ENCODE measurements at regions not wholly inside any gene's neighbourhood (a gene's known extent, or its start where the extent isn't known, plus 50 kb on each side); places are given as distances from the start of the nearest gene placed in this dataset.

DNA sequence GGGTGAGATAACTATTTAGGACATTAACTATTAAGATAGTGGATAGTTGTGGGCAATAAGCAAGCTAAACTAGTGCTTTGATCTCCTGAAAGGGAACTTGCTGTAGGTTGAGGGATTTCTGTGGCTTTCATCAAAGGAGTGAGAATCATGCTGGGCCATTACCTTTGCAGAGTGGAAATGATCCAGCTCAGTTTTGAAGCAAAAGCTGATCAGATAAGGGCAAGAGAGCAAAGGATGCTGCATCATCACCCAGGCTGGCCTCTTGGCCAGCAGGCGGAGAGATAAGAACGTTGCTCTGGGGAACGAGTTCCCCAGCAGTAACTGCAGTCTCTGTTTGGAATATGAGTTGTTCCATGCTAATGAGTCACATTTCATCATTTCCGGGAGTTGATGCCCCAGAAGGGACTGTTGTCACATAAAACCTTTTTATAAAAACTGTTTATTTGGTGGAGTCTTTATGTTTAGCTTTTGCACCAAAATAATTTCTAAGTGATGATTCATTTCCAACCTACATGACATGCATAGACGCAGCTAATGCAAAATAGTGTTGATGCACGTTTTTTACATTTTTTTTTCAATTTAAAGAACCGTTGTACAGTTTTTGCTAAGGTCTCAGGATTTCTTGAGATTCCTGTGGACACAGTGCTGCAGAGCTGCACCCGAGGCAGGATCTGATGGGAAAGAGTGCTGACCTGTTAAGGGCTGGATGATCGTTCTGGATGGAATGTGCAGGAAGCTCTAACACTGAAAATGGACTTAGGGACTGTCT lies 99.3 kb downstream of the ACTBL2 start (continued):
- TF ChIP-seq ZNF24 (tag by site-specific recombination; IDR thresholded peaks at IDR 0.05): no peak
- no peak for TF ChIP-seq GLIS1 (tag by site-specific recombination; IDR thresholded peaks at IDR 0.05)
- TF ChIP-seq ZSCAN23 (tag by site-specific recombination; IDR thresholded peaks at IDR 0.05): no peak
- TF ChIP-seq, protein P1, sequence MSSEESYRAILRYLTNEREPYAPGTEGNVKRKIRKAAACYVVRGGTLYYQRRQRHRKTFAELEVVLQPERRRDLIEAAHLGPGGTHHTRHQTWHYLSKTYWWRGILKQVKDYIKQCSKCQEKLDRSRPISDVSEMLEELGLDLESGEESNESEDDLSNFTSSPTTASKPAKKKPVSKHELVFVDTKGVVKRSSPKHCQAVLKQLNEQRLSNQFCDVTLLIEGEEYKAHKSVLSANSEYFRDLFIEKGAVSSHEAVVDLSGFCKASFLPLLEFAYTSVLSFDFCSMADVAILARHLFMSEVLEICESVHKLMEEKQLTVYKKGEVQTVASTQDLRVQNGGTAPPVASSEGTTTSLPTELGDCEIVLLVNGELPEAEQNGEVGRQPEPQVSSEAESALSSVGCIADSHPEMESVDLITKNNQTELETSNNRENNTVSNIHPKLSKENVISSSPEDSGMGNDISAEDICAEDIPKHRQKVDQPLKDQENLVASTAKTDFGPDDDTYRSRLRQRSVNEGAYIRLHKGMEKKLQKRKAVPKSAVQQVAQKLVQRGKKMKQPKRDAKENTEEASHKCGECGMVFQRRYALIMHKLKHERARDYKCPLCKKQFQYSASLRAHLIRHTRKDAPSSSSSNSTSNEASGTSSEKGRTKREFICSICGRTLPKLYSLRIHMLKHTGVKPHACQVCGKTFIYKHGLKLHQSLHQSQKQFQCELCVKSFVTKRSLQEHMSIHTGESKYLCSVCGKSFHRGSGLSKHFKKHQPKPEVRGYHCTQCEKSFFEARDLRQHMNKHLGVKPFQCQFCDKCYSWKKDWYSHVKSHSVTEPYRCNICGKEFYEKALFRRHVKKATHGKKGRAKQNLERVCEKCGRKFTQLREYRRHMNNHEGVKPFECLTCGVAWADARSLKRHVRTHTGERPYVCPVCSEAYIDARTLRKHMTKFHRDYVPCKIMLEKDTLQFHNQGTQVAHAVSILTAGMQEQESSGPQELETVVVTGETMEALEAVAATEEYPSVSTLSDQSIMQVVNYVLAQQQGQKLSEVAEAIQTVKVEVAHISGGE (tag by site-specific recombination; conservative IDR thresholded peaks at IDR 0.05; ENCODE audit: low read depth): peak; percentile 46
- 0 out of 2 replicates have a peak, but pooled peaks have one; percentile 29 for TF ChIP-seq TCF7L2 (IDR thresholded peaks at IDR 0.05; ENCODE audit: borderline replicate concordance, low read depth, low read length)
- TF ChIP-seq ZNF521 (tag by site-specific recombination; IDR thresholded peaks at IDR 0.05): no peak
- 0 out of 2 replicates have a peak, but pooled peaks have one; percentile 18 for TF ChIP-seq ZEB2 (tag by site-specific recombination; IDR thresholded peaks at IDR 0.05)
- TF ChIP-seq, protein P2, sequence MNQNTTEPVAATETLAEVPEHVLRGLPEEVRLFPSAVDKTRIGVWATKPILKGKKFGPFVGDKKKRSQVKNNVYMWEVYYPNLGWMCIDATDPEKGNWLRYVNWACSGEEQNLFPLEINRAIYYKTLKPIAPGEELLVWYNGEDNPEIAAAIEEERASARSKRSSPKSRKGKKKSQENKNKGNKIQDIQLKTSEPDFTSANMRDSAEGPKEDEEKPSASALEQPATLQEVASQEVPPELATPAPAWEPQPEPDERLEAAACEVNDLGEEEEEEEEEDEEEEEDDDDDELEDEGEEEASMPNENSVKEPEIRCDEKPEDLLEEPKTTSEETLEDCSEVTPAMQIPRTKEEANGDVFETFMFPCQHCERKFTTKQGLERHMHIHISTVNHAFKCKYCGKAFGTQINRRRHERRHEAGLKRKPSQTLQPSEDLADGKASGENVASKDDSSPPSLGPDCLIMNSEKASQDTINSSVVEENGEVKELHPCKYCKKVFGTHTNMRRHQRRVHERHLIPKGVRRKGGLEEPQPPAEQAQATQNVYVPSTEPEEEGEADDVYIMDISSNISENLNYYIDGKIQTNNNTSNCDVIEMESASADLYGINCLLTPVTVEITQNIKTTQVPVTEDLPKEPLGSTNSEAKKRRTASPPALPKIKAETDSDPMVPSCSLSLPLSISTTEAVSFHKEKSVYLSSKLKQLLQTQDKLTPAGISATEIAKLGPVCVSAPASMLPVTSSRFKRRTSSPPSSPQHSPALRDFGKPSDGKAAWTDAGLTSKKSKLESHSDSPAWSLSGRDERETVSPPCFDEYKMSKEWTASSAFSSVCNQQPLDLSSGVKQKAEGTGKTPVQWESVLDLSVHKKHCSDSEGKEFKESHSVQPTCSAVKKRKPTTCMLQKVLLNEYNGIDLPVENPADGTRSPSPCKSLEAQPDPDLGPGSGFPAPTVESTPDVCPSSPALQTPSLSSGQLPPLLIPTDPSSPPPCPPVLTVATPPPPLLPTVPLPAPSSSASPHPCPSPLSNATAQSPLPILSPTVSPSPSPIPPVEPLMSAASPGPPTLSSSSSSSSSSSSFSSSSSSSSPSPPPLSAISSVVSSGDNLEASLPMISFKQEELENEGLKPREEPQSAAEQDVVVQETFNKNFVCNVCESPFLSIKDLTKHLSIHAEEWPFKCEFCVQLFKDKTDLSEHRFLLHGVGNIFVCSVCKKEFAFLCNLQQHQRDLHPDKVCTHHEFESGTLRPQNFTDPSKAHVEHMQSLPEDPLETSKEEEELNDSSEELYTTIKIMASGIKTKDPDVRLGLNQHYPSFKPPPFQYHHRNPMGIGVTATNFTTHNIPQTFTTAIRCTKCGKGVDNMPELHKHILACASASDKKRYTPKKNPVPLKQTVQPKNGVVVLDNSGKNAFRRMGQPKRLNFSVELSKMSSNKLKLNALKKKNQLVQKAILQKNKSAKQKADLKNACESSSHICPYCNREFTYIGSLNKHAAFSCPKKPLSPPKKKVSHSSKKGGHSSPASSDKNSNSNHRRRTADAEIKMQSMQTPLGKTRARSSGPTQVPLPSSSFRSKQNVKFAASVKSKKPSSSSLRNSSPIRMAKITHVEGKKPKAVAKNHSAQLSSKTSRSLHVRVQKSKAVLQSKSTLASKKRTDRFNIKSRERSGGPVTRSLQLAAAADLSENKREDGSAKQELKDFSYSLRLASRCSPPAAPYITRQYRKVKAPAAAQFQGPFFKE (tag by site-specific recombination; IDR thresholded peaks at IDR 0.05; ENCODE audit: borderline replicate concordance): no peak
- TF ChIP-seq ZBTB1 (tag by site-specific recombination; IDR thresholded peaks at IDR 0.05): no peak
- TF ChIP-seq ZNF600 (tag by site-specific recombination; IDR thresholded peaks at IDR 0.05): peak; percentile 30; the same call in 1 of the 2 replicates
- 0 out of 2 replicates have a peak, but pooled peaks have one; percentile 28 for TF ChIP-seq ZNF366 (tag by site-specific recombination; conservative IDR thresholded peaks at IDR 0.05)
- TF ChIP-seq, protein P3, sequence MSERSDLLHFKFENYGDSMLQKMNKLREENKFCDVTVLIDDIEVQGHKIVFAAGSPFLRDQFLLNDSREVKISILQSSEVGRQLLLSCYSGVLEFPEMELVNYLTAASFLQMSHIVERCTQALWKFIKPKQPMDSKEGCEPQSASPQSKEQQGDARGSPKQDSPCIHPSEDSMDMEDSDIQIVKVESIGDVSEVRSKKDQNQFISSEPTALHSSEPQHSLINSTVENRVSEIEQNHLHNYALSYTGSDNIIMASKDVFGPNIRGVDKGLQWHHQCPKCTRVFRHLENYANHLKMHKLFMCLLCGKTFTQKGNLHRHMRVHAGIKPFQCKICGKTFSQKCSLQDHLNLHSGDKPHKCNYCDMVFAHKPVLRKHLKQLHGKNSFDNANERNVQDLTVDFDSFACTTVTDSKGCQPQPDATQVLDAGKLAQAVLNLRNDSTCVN (tag by site-specific recombination; optimal IDR thresholded peaks at IDR 0.05): no peak
- no peak for TF ChIP-seq GLIS2 (tag by site-specific recombination; IDR thresholded peaks at IDR 0.05)
- TF ChIP-seq ZNF184 (tag by site-specific recombination; IDR thresholded peaks at IDR 0.05): no peak
- TF ChIP-seq SCRT2 (tag by site-specific recombination; IDR thresholded peaks at IDR 0.05): no peak
- TF ChIP-seq, protein P4, sequence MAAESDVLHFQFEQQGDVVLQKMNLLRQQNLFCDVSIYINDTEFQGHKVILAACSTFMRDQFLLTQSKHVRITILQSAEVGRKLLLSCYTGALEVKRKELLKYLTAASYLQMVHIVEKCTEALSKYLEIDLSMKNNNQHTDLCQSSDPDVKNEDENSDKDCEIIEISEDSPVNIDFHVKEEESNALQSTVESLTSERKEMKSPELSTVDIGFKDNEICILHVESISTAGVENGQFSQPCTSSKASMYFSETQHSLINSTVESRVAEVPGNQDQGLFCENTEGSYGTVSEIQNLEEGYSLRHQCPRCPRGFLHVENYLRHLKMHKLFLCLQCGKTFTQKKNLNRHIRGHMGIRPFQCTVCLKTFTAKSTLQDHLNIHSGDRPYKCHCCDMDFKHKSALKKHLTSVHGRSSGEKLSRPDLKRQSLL (tag by site-specific recombination; IDR thresholded peaks at IDR 0.05): no peak
- TF ChIP-seq FEZF1 (tag by site-specific recombination; IDR thresholded peaks at IDR 0.05): peak; percentile 40; the same call in 1 of the 2 replicates
- peak; percentile 47; the same call in 1 of the 2 replicates for TF ChIP-seq ZNF768 (tag by site-specific recombination; IDR thresholded peaks at IDR 0.05)
- TF ChIP-seq, protein P5, sequence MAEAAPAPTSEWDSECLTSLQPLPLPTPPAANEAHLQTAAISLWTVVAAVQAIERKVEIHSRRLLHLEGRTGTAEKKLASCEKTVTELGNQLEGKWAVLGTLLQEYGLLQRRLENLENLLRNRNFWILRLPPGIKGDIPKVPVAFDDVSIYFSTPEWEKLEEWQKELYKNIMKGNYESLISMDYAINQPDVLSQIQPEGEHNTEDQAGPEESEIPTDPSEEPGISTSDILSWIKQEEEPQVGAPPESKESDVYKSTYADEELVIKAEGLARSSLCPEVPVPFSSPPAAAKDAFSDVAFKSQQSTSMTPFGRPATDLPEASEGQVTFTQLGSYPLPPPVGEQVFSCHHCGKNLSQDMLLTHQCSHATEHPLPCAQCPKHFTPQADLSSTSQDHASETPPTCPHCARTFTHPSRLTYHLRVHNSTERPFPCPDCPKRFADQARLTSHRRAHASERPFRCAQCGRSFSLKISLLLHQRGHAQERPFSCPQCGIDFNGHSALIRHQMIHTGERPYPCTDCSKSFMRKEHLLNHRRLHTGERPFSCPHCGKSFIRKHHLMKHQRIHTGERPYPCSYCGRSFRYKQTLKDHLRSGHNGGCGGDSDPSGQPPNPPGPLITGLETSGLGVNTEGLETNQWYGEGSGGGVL (tag by site-specific recombination; IDR thresholded peaks at IDR 0.05): no peak
- TF ChIP-seq ZNF416 (tag by site-specific recombination; IDR thresholded peaks at IDR 0.05): no peak
- TF ChIP-seq ZNF626 (tag by site-specific recombination; IDR thresholded peaks at IDR 0.05): no peak
- no peak for TF ChIP-seq ZNF354C (tag by site-specific recombination; IDR thresholded peaks at IDR 0.05; ENCODE audit: borderline replicate concordance, low read depth)
- TF ChIP-seq ZNF248 (tag by site-specific recombination; IDR thresholded peaks at IDR 0.05): no peak
- TF ChIP-seq, protein P6, sequence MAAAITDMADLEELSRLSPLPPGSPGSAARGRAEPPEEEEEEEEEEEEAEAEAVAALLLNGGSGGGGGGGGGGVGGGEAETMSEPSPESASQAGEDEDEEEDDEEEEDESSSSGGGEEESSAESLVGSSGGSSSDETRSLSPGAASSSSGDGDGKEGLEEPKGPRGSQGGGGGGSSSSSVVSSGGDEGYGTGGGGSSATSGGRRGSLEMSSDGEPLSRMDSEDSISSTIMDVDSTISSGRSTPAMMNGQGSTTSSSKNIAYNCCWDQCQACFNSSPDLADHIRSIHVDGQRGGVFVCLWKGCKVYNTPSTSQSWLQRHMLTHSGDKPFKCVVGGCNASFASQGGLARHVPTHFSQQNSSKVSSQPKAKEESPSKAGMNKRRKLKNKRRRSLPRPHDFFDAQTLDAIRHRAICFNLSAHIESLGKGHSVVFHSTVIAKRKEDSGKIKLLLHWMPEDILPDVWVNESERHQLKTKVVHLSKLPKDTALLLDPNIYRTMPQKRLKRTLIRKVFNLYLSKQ (tag by site-specific recombination; IDR thresholded peaks at IDR 0.05; ENCODE audit: borderline replicate concordance): no peak
